ENCODE measurements at regions not wholly inside any gene's neighbourhood (a gene's known extent, or its start where the extent isn't known, plus 50 kb on each side); places are given as distances from the start of the nearest gene placed in this dataset.

DNA sequence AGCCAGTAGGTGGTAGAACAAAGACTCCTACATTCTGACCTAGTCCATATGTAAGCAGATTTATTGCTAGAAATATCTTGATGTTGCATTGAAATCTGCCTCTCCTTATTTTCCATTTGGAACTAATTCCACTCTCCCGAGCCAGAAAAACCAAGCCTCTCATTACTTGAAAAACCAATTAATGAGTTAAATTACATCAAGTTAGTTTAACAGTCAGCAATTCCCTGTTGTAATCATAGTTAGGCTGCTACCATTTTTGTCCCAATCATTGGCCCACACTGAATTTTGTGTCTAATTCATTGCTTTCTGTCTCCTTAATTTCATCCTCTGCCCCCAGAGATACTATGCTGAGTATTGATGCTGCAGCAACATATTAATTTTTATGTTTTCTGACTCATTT, 168.3 kb upstream of the TNP1 start:
- DNase-seq (ENCODE audit: low spot score) = no peak

DNA sequence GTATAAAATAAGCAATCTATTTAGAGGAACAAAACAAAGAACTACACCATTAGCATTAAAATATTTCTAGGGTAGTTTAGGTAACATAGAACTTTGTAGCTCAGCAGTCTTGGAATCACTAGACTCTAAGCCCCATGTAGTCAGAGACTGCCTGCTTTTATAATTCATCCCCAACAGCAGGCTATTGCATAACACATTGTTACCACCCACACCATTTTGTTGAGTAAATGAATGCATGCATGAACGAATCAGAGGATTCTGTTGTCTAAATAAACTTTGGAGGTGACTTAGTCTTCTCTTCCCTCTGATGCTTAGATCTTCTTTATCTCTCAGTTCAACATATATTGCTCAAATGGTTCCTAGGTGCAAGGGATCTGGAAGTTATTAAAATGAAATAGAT, 167.6 kb upstream of the TNP1 start:
- DNase-seq (ENCODE audit: low spot score) = no peak

DNA sequence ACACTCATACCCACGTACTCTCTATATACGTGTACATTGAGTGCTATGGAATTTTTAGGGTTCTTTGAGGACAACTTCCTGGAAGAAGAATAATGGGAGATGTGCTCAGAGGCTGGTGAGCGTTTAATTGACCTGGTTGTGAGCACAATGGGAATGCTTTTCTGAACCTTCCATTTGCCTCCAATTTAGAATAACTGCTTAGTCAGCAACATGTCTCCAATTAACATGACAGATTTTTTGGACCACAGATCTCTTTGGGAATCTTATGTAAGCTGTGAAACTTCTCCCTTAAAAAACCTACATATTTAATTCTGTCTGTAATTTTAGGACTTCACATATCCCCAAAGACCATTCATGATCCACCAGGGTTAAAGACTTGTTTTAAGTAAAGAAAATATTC, 166.7 kb upstream of the TNP1 start:
- no peak for DNase-seq (ENCODE audit: low spot score)

DNA sequence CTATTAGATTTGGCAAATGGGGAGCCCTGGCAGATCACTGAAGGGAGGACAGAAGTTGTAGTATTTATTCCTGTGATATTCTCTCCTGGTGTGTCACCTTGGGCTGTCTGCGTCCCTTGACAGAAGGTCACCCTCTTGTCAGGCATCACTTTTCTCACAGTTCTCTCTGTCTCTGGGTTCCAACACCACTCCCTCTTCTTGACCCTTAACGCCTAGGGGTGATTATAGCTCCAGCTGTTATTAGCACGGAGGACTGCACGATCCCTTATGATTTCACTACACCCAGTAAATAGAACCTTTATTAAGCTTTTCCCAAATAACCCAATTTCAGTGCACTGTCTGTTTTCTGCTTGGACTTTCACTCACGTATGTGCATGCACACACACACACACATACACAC, 166.3 kb upstream of the TNP1 start:
- no peak for DNase-seq (ENCODE audit: low spot score)

DNA sequence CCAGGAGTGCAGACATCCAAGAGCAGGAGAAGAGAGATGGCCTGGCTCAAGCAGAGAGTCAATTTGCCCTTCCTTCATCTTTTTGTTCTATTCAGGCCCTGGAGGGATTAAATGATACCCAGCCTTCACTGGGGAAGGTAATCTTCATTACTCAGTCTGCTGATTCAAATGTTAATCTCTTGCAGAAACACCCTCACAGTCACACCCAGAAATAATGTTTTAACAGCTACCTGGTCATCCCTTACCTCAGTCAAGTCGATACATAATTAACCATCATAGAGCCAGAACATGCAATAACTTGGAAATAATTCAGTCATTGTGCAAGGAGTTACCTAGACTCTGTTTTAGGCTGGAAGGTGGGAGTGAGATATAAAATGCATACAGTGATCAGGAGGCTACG, 163.7 kb upstream of the TNP1 start:
- DNase-seq (ENCODE audit: low spot score) = no peak

DNA sequence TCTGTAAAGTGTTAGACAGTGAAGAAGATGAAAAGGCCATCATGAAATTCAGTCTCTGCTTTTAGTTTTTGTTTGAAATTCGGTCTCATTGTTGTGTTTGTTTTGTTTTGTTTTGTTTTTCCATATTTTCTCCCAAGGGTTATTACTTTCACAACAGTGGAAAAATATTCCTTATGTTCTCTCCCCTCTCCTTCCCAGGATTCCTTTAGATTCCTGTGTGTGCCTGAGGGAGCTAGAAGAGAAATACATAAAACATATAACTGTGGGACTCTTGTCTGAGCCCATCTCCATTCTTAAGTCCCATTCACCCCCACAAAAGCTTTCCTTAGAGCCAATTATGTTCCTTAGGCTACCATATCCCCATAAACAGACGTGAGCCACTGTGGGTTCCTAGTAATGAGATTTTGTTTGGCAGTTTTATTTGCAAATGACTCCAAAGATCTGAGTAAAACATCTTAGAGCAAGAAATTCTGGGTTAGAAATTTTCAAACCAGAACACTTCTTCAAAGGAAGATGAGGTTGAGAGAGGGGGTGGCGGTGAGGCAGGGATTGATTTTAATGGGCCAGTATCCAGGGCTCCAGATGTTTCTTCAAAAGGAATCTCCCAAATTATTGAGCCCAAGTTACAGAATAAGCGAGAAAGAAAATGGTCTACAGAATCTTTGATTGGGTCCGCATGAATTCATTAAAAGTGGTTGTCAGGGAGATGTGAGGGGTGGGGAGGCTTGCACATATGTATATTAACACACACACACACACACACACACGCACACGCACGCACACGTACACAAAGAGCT, 157.8 kb upstream of the TNP1 start:
- no peak for DNase-seq (ENCODE audit: low spot score)

DNA sequence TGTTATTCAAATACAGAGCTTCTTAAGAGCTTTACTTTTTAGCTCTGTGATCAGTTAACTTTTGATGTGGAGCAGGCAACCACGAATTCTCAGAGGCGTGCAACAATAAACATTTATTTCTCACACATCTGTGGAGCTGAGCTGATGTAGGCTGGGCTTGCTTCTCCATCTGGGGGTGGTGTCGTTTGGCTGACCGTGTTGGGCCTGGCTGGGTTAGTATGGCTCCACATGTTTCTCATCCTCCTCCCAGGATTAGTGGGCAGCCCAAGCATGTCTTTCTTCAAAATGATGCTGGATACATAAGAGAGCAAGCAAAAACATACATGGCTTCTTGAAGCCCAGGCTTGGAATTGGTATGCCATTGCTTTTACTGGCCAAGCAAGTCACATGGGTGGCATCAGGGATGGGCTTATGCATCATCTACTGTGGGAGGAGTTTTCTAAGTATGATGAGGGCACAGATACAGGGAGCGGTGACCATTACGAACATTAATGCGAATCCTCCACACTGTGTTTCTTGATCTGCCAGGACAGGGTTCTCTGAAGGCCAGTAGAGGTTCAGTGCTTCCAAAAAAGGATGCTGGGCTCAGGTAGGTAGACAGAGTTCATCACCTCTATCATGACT, 157.0 kb upstream of the TNP1 start:
- no peak for DNase-seq (ENCODE audit: low spot score)

DNA sequence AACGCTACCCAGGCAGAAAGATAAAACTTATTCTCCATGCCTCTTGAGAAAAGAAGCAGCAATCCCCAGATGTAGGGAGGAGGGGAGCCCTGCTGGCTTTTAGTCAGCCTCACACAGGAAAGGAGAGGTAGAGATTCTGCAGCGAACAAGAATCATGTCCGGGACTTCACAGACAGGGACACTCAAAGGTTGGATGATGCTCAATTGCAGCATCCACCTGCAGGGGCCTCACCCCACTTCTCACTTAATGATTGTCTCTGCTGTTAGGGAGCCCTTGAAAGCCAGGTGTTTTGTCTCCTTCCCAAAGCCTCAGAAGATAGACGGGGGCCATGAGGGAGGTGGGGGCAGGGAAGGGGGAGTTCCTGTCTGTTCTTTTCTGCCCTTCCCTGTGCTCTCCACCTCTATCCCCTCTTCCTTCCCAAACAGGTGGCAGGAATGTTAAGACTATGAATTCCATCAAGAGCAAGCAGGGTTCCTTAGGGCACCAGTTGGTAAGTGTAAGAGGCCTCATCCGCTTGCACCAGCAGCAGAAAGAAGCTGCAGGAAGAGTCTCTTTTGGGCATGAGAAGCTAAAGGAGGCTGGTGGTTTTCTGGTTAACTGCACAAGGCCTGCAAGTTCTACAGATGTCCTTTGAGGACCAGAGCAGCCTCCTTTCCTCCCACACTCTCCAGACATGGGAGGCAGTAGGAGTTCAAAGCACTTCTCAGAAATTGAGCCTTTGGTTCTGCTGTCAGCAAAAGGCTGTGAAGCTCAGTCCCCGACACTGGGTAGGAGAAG, 154.7 kb upstream of the TNP1 start:
- no peak for DNase-seq (ENCODE audit: low spot score)

DNA sequence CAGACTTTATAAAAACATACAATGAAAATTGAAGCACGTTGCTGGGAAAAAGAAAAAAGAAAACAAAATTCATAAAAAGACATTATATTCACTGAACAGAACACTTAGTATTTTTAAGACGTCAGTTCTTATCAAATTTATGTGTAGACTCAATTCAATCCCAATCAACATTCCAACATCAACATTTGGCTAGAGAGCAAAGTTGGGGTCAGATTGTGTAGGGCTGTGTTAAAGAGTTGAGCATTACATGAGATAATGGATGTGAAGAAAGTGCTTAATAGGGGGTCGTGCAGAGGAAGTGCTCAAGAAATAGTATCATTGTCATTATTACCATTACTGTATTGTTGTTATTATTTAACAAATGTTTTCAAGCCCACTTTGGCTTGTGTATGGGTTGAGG, 154.1 kb upstream of the TNP1 start:
- DNase-seq (ENCODE audit: low spot score) = no peak

DNA sequence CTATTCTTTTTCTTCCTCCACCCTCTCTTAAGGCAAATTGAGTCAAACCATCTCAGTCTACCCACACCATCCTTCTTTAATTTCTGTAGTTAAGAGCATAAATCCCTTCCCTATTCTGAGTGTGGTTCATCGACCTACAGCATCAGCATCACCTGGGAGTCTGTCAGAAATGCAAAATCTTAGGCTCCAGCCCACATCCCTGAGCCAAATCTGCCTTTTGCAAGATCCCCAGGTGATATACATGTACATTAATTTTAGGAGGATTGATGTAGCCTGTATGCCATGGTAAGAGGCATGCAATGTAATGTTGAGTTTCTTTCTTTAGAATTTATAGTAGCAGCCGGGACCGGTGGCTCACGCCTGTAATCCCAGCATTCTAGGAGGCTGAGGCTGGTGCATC, 151.7 kb upstream of the TNP1 start:
- DNase-seq (ENCODE audit: low spot score) = no peak

DNA sequence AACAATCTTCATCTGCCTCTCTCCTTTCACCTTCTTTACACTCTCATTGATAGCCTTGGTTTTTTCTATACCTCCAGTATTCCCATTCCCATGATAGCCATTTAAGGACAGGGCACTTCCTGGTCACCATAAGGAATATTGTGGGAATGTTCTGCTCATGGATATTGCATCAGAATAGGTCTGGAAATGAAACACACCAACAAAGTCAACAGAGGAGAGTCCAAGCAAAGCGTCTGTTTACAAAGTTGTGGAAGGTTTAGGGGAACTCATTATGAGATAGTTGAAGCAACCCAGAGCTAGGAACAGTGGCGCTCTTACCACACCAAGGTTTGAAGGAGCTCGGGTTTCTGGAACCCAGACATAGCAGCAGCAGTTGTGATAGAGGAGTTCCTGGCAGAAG, 150.3 kb upstream of the TNP1 start:
- DNase-seq (ENCODE audit: low spot score) = no peak

DNA sequence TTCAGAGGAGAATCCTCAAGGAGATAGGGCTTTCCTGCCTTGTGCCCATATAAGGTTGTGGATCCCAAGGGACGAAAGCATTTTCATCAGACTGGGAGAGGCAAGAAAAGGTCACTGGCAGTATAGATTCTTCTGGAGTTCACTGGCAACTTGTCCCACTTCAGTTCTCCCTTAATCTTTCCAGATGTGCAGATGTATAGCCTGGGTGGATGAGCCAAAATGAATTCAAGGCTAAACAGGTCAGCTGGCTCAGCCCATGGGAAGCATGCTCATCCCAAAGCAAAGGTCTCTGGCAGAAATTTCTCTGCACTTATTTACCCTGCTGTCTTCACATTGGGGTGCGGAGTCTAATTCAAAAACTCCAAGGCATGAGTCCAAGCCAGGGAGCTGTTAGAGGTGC, 148.9 kb upstream of the TNP1 start:
- DNase-seq (ENCODE audit: low spot score) = no peak

DNA sequence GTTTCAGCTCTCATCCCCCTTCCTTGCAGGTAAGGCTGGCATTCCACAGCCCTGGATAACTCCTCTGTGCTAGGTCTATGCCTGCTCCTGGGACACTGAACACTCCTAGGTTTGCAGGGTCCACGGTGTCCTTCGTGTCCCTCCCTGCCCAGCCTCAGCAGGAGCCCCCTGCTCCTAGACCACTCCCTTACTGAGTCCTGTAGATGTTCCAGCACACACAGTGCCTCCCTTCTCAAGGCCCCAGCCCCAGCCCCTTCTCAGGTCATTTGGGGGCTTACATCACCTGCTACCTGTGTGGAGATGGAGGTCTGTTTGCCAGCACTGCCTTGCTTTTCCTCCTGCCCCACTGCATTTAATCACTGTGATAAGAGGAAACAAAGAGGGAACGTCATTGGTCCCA, 146.4 kb upstream of the TNP1 start:
- DNase-seq (ENCODE audit: low spot score) = no peak

DNA sequence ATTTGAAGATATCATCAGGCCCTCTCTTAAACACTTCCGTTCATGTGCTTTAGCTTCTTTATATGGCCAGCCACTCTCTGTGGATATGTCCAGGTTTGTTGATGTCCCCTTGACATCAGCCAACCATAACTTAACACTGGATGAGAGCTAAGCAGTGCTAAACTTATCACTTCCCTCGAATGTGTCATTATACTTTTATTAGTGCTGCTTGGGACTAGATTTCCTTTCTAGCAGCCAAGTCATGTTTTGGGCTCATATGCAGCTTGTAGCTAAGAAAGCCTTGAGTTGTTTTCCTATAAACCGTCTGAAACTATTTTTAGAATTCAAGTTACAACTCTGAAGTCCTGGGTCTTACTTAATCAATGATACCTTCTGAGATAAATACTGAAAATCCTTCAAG, 144.8 kb upstream of the TNP1 start:
- DNase-seq (ENCODE audit: low spot score) = no peak

DNA sequence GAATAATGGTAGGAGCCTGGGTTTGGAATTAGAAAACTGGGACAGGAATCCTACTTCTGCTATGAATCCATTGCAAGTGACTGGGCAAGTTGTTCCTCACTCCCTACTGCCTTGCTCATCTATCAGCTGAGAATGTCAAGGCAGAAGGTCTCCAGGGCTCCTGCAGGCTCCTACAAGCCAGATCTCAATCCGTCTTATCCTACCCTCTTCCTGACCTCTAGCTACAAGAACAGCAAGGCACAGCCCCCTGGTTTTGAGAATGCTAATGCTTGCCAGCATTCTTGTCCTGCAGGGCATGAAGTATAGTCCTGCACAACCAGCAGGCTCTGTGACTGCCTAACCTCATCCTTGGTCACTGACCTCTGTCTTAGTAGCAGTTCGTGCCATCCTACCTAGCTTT, 141.9 kb upstream of the TNP1 start:
- DNase-seq (ENCODE audit: low spot score) = no peak

DNA sequence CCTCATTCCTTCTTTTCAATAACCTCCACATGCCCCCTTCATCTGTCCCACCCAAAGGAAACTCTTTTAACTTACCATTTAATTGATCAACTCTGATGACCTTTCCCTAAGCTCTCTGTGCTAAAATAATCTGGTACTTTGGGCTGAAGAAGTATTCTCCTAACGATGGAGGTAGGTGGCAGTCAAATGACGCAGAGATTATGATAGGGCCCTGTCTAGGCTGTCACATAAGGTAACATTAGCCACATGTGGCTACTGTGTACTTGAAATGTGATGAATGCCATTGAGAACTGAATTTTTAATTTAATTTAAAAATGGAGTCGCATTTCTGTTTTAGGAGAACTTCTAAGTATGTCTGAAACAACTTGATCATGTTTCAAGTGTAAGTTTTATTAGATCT, 140.5 kb upstream of the TNP1 start:
- no peak for DNase-seq (ENCODE audit: low spot score)

DNA sequence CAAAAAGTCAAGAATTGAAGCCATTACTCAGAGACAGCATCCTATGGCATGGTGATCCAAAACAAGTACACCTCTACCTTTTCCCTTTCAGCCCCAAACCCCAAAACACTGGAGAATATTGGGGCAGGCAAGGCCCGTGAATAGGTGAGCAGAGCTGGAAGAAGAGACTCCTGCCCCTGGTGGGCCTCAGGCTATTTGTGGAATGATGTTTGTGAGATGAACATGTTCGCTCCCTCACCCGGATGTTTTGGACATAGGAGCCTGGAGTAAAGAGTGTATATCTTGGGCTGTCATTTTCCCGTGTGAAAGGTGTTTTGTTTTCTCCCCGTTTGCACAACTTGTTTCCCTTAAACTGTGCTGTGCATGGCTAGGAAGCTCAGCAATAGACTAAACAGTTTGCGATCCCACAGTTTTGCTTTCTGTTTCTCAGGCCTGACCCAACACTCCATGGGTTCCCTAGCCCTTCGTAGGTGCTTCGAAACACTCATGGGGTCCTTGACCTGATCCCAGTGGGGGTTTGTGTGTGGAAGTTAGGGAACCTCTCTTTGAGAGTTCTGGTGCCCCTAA, 136.5 kb upstream of the TNP1 start:
- DNase-seq (ENCODE audit: low spot score) = no peak

DNA sequence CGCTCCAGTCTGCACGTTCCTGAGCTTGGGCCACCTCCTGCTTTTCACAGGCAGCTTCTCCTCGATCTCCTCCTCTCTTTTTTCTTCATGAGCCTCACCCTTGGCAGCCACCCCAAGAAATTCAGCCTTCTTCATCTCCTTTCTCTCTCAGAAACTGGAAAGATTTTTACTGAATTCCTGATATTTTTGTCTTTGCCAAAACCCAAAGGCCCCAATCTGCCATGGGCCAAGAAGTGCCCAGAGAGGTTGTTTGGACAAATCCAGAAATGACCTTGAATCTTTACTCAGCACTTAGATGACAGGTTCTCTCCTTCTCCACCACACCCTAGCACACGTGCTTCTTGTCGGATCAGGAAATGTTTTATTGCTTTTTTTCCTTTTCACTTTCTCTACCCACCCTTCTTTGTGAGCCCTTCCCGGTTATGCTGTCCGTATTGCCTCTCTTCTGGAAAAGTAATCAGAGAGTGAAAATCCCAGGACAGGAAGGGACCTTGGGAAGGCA, 134.5 kb upstream of the TNP1 start:
- DNase-seq (ENCODE audit: low spot score) = no peak

DNA sequence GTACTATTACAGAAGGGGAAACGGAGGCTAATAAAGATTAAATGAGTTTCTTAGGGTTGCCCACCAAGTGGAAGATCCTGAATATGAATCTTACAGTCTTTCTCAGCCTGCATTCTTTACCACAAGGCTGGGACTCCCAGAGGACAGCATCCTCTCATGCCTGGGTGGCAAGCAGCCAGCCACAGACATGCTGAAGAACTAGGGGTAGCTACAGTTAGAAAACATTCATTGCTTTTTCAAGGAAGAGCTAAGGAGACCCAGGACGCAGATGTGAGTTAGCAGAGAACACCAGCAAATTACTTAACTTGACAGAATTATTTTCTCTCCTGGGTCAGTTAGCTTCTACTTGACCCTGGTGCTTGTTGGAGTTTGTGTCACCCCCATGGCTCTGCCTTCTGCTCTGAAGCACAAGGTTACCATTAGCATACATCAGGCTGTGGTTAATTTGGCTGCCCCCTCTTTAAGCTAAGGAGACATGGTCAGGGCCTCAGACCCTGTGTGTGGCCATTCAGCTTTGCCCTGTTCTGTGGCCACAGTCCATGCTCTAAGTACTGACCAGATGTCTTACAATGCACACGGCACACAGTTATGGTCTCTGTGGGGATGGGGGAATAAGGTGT, 132.3 kb upstream of the TNP1 start:
- DNase-seq (ENCODE audit: low spot score) = no peak

DNA sequence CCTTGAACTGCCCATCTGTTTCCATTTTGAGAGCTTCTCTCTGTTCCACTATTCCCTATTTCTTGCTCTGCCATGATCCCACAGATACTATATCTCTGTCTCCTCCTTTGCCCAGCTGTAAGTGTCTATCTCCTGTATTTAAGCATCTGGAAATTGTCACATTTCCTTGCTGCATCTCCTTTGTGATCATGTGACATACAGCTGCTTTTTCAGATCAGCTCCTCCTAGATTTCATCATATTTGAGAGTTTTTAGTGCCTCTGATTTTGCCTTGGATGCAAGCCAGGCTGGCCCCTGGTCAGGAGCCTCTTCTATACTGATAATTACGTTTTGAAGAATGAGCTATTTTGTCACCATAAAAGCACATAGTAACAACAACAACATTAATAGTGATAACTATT, 131.7 kb upstream of the TNP1 start:
- DNase-seq (ENCODE audit: low spot score) = no peak

DNA sequence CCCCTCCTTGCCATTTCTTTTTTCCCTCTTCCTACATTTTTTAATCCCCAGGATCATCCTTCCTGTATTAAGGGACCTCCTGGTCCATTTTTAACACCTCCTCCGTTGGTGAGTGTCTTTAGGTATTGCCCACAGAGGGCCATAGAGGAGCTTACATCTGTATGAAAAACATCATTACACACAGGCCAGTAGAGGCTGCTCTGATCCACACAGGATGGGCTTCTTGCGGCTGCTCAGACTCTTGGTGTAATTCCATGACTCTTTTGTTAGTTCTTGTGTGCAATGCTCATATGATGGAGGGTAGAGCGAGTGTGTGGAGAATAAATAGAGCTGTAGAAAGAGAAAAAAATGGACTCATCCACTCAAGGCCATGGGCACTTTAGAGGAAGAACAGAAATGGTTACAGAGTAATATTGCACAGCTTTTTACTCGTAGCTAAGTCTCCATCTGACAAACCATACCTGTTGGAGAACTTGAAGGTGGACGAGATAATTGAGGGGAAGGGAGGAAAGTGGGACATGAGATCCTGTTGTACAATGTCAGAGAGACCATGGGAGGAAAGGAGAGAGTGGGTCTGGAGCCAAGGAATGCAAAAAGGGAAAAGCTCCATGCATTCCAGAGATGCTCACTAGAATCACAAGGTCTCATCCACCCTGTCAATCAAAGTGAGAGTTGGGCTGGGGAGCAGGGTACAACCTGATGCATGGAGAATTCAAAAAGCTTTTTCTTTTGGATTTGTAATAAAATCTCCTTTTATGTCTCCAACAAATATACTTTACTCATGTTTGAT, 129.7 kb upstream of the TNP1 start:
- no peak for DNase-seq (ENCODE audit: low spot score)

Measured in iPS-NIHi11 (cell line).